SK-N-SH treated with all-trans-retinoic acid at 6 μM for 48 hours (cell line): ENCODE measurements at regions not wholly inside any gene's neighbourhood (a gene's known extent, or its start where the extent isn't known, plus 50 kb on each side); places are given as distances from the start of the nearest gene placed in this dataset.

ENCODE experiments used
- ARNTL ChIP-seq: fragments of 450-650 bp; formaldehyde crosslinking; IDR thresholded peaks from 2 replicates; pipeline ENCODE4 v1.5.0; 2020; ENCODE audit warnings: low read depth, mild to moderate bottlenecking, moderate library complexity, borderline replicate concordance
- CREB5 ChIP-seq: fragments of 250-450 bp; sonication (Bioruptor Pico); IDR thresholded peaks from 2 replicates; pipeline ENCODE4 v1.5.1; 2020; ENCODE audit warnings: low read depth, mild to moderate bottlenecking, moderate library complexity
- CSRNP3 ChIP-seq: fragments of 250-450 bp; sonication (Bioruptor Pico); IDR thresholded peaks from 2 replicates; pipeline ENCODE4 v1.5.1; 2021; ENCODE audit warnings: mild to moderate bottlenecking, moderate library complexity
- ESRRG ChIP-seq: fragments of 250-450 bp; sonication (Bioruptor Pico); IDR thresholded peaks from 2 replicates; pipeline ENCODE4 v1.6.1; 2021; ENCODE audit warnings: mild to moderate bottlenecking
- OSR1 ChIP-seq: fragments of 250-450 bp; sonication (Bioruptor Pico); IDR thresholded peaks from 2 replicates; pipeline ENCODE4 v1.8.0; 2022; ENCODE audit warnings: moderate library complexity, mild to moderate bottlenecking, inconsistent platforms
- PATZ1 ChIP-seq: fragments of 250-450 bp; sonication (Bioruptor Pico); IDR thresholded peaks from 2 replicates; pipeline ENCODE4 v1.8.0; 2020; ENCODE audit warnings: mild to moderate bottlenecking, moderate library complexity, borderline replicate concordance
- PPARA ChIP-seq: fragments of 250-450 bp; sonication (Bioruptor Pico); IDR thresholded peaks from 2 replicates; pipeline ENCODE4 v1.5.0; 2020; ENCODE audit warnings: mild to moderate bottlenecking, borderline replicate concordance
- RARB ChIP-seq: fragments of 250-450 bp; sonication (Bioruptor Pico); IDR thresholded peaks from 2 replicates; pipeline ENCODE4 v1.8.0; 2021; ENCODE audit warnings: mild to moderate bottlenecking, moderate library complexity
- TCF4 ChIP-seq: fragments of 250-450 bp; sonication (Bioruptor Pico); IDR thresholded peaks from 2 replicates; pipeline ENCODE4 v1.8.0; 2021; ENCODE audit warnings: mild to moderate bottlenecking, moderate library complexity, borderline replicate concordance
- ZC3H10 ChIP-seq: fragments of 250-450 bp; sonication (Bioruptor Pico); IDR thresholded peaks from 2 replicates; pipeline ENCODE4 v1.5.1; 2021; ENCODE audit warnings: mild to moderate bottlenecking, moderate library complexity
- ZFP3 ChIP-seq: fragments of 250-450 bp; sonication (Bioruptor Pico); IDR thresholded peaks from 2 replicates; pipeline ENCODE4 v1.5.0; 2020; ENCODE audit warnings: mild to moderate bottlenecking, moderate library complexity
- ZFP30 ChIP-seq: fragments of 450-650 bp; formaldehyde crosslinking; IDR thresholded peaks from 2 replicates; pipeline ENCODE4 v1.5.0; 2022; ENCODE audit warnings: mild to moderate bottlenecking, moderate library complexity
- ZNF8 ChIP-seq: fragments of 450-650 bp; formaldehyde crosslinking; IDR thresholded peaks from 2 replicates; pipeline ENCODE4 v1.5.0; 2020; ENCODE audit warnings: mild to moderate bottlenecking, moderate library complexity

- TF ChIP-seq PATZ1 (CRISPR knock-in tag) = 0 out of 2 replicates have a peak, but pooled peaks have one; percentile 49
- TF ChIP-seq ZFP30 = no peak
- TF ChIP-seq RARB (CRISPR knock-in tag) = no peak
- TF ChIP-seq ESRRG (CRISPR knock-in tag) = no peak
- peak; percentile 70; the same call in 1 of the 2 replicates for TF ChIP-seq CREB5
- no peak for TF ChIP-seq PPARA (CRISPR knock-in tag)
- no peak for TF ChIP-seq CSRNP3 (CRISPR knock-in tag)
- no peak for TF ChIP-seq TCF4
- no peak for TF ChIP-seq ZNF8 (CRISPR knock-in tag)
- no peak for TF ChIP-seq OSR1 (CRISPR knock-in tag)
- TF ChIP-seq ZFP3 = no peak
- no peak; the same call in 1 of the 2 replicates for TF ChIP-seq ZC3H10 (CRISPR knock-in tag)
- no peak for TF ChIP-seq ARNTL (CRISPR knock-in tag)
Measured at GRCh38 chr3:73772076-73772886, 147.5 kb upstream of the PDZRN3 start.
